ENCODE measurements at regions not wholly inside any gene's neighbourhood (a gene's known extent, or its start where the extent isn't known, plus 50 kb on each side); places are given as distances from the start of the nearest gene placed in this dataset.

DNA sequence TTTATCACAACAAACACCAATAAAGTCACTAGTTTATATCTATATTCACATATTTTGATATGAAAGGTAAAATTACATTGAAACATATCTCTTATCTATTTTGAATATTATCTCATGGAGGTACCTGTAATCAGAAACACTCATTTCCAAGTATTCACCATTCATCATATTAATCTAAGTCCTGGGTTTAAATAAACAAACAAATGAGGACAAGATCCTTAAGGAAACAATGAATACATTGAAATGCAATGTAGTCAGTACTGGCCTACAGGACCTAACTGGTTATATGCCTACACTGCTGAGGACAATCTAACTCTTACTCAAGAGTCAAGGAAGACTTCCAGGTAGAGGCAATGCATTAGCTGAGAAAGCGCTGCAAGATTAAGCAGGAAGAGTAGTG is 1411.9 kb upstream of the RAG2 start:
- H3K36me3 Mint-ChIP-seq (ENCODE audit: low read depth), result no peaks in the 10 kb centered on the region
- no peak for DNase-seq
- no peaks in the 10 kb centered on the region for H3K4me1 Mint-ChIP-seq
- no peaks in the 10 kb centered on the region for H3K27me3 Mint-ChIP-seq (ENCODE audit: low read depth, poor library complexity)
- no peaks in the 10 kb centered on the region for H3K9me3 Mint-ChIP-seq
- no peak overlapping the region for H3K4me3 Mint-ChIP-seq
- TF ChIP-seq, protein P1, sequence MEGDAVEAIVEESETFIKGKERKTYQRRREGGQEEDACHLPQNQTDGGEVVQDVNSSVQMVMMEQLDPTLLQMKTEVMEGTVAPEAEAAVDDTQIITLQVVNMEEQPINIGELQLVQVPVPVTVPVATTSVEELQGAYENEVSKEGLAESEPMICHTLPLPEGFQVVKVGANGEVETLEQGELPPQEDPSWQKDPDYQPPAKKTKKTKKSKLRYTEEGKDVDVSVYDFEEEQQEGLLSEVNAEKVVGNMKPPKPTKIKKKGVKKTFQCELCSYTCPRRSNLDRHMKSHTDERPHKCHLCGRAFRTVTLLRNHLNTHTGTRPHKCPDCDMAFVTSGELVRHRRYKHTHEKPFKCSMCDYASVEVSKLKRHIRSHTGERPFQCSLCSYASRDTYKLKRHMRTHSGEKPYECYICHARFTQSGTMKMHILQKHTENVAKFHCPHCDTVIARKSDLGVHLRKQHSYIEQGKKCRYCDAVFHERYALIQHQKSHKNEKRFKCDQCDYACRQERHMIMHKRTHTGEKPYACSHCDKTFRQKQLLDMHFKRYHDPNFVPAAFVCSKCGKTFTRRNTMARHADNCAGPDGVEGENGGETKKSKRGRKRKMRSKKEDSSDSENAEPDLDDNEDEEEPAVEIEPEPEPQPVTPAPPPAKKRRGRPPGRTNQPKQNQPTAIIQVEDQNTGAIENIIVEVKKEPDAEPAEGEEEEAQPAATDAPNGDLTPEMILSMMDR (IDR thresholded peaks at IDR 0.05), result no peak
- H3K27ac Mint-ChIP-seq, result no peak overlapping the region

DNA sequence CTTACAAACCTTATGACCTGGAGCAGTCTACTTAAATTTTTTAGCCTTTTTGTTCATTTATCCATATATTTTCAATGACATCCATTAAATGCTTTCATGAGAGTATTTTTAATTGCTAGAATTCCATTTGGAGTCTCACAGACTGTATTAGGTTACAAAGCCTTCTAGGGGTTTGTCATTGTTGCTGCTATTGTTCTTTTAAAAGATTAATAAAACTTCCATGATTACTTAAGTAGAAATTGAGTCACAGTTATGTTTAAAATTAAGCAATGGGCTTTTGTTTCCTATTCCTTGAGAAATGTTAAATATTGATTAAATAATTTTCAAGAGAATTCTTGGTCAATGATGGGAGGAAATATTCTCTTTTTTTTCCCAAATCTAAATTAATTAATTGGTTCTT is 1408.4 kb upstream of the RAG2 start:
- no peaks in the 10 kb centered on the region for H3K36me3 Mint-ChIP-seq (ENCODE audit: low read depth)
- H3K4me3 Mint-ChIP-seq, result no peak overlapping the region
- no peaks in the 10 kb centered on the region for H3K9me3 Mint-ChIP-seq
- DNase-seq, result no peak
- no peaks in the 10 kb centered on the region for H3K4me1 Mint-ChIP-seq
- H3K27ac Mint-ChIP-seq, result no peak overlapping the region
- TF ChIP-seq, protein P1 (IDR thresholded peaks at IDR 0.05), result no peak
- no peaks in the 10 kb centered on the region for H3K27me3 Mint-ChIP-seq (ENCODE audit: low read depth, poor library complexity)

DNA sequence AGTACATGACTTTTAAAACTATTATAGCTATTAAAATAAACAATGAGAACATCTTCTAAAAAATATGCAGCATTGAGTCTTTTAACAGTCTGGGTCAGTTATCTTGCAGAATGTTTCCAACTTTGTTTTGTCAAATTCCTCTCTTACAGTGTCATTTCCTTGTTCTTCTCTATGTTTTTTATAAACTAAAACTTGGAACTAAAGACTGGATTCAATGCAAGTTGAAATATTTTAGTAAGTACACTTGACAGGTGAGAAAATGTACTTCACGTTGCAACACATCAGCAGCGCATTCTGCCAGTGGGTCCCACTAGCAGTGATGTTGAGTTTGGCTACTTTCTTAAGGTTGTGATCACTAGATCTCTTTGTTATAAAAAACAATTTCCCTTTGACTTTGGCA is 1407.6 kb upstream of the RAG2 start:
- H3K27ac Mint-ChIP-seq, result no peak overlapping the region
- no peaks in the 10 kb centered on the region for H3K27me3 Mint-ChIP-seq (ENCODE audit: low read depth, poor library complexity)
- TF ChIP-seq, protein P1 (IDR thresholded peaks at IDR 0.05), result no peak
- no peaks in the 10 kb centered on the region for H3K36me3 Mint-ChIP-seq (ENCODE audit: low read depth)
- no peak for DNase-seq
- no peak overlapping the region for H3K4me3 Mint-ChIP-seq
- H3K4me1 Mint-ChIP-seq, result no peaks in the 10 kb centered on the region
- no peaks in the 10 kb centered on the region for H3K9me3 Mint-ChIP-seq

DNA sequence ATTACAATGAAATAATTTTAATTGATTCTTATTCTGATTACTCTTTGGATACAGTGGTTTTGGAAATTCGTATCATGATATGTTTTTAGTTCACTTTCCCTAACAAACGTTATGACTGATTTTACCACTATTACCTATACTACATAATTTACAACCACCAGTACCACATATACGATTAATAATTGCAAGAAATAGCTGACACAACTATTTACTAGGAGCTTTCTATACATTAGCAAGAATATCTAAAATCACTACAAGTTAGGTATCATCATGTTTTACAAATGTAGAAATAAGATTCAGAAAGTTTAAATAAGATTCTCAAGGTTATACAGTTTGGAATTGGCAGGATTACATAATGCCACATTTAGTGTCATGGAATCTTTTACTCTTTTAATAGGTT is 1401.1 kb upstream of the RAG2 start:
- no peaks in the 10 kb centered on the region for H3K9me3 Mint-ChIP-seq
- TF ChIP-seq, protein P1 (IDR thresholded peaks at IDR 0.05), result no peak
- no peak overlapping the region for H3K4me3 Mint-ChIP-seq

DNA sequence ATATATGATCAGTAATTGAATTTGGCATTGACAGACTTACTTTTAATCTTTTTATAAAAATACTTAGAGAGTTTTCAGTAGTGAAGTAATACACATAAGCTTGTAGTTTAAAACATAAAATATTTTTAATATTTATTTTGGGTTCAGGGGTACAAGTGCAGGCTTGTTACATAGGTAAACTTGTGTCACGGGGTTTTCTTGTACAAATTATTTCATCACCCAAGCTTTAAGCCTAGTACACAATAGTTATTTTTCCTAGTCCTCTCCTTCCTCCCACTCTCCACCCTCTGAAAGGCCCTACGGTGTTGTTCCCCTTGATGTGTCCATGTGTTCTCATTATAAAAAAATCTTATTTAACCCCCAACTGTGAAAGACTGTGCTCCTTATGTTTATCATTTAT is 1397.8 kb upstream of the RAG2 start:
- Mint-ChIP-seq H3K4me3 (no peak overlapping the region), H3K27ac (no peak overlapping the region), H3K4me1 (no peaks in the 10 kb centered on the region), H3K9me3 (no peaks in the 10 kb centered on the region), H3K27me3 (ENCODE audit: low read depth, poor library complexity) (no peaks in the 10 kb centered on the region), H3K36me3 (ENCODE audit: low read depth) (no peaks in the 10 kb centered on the region)
- TF ChIP-seq, protein P1 (IDR thresholded peaks at IDR 0.05), result no peak
- DNase-seq, result no peak

More for the DNA sequence above, 1401.1 kb upstream of the RAG2 start:
- no peak for DNase-seq
- H3K36me3 Mint-ChIP-seq (ENCODE audit: low read depth), result no peaks in the 10 kb centered on the region
- no peak overlapping the region for H3K27ac Mint-ChIP-seq
- no peaks in the 10 kb centered on the region for H3K4me1 Mint-ChIP-seq
- no peaks in the 10 kb centered on the region for H3K27me3 Mint-ChIP-seq (ENCODE audit: low read depth, poor library complexity)

DNA sequence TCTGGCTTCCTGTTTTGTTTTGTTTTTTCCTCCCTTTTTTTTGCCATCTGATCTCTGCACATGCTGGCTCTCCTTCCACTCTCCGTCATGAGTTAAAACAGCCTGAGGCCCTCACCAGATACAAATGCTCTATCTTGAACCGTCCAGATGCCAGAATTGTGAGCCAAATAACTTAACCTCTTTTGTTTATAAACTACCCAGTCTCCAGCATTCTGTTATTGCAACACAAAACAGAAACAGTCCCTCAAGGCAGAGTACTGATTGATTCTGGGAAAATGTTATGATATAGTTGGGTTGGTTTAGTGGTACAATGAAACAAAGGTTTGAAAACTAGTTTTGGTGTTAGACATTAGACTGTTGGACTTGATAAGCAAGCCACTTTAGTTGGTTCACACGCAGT is 1390.0 kb upstream of the RAG2 start:
- no peak overlapping the region for H3K4me3 Mint-ChIP-seq
- no peaks in the 10 kb centered on the region for H3K36me3 Mint-ChIP-seq (ENCODE audit: low read depth)
- H3K9me3 Mint-ChIP-seq, result no peaks in the 10 kb centered on the region
- H3K27ac Mint-ChIP-seq, result no peak overlapping the region
- no peak for DNase-seq
- no peaks in the 10 kb centered on the region for H3K27me3 Mint-ChIP-seq (ENCODE audit: low read depth, poor library complexity)
- TF ChIP-seq, protein P1 (IDR thresholded peaks at IDR 0.05), result no peak
- peaks cover 6% of the 10 kb centered on the region for H3K4me1 Mint-ChIP-seq
